ENCODE measurements at regions not wholly inside any gene's neighbourhood (a gene's known extent, or its start where the extent isn't known, plus 50 kb on each side); places are given as distances from the start of the nearest gene placed in this dataset.

DNA sequence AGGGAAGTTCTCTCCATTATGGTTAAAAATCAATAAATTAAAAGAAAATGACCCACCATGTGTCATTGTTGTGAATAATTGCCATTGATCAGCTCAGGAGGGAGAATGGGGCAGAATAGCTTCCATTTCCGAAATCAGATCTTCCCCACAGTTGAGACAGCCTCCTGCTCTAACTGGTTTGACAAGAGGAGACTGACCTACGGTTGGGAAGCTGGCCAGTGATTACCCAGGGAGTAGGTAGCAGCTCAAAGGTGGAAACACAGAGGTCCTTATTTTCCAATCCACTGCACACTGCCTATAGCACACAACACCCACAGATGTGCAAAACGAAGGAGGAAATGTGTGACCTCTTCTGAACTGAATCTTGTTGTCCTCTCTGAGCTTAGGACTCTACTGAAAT lies 69.0 kb upstream of the DAPK1 start:
- no peaks in the 10 kb centered on the region for H3K27me3 ChIP-seq
- intact Hi-C loops (cut with DNase I; ENCODE audit: low total_unique reads): no loop called here
- no peaks in the 10 kb centered on the region for H3K36me3 ChIP-seq
- H3K4me3 ChIP-seq: no peak overlapping the region
- H3K9me3 ChIP-seq: peaks cover 0 to 4% of the 10 kb centered on the region in 2 donors
- TF ChIP-seq POLR2A (IDR thresholded peaks at IDR 0.05): no peak
- TF ChIP-seq, protein P1, sequence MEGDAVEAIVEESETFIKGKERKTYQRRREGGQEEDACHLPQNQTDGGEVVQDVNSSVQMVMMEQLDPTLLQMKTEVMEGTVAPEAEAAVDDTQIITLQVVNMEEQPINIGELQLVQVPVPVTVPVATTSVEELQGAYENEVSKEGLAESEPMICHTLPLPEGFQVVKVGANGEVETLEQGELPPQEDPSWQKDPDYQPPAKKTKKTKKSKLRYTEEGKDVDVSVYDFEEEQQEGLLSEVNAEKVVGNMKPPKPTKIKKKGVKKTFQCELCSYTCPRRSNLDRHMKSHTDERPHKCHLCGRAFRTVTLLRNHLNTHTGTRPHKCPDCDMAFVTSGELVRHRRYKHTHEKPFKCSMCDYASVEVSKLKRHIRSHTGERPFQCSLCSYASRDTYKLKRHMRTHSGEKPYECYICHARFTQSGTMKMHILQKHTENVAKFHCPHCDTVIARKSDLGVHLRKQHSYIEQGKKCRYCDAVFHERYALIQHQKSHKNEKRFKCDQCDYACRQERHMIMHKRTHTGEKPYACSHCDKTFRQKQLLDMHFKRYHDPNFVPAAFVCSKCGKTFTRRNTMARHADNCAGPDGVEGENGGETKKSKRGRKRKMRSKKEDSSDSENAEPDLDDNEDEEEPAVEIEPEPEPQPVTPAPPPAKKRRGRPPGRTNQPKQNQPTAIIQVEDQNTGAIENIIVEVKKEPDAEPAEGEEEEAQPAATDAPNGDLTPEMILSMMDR (IDR thresholded peaks at IDR 0.05): no peak
- no peak overlapping the region for H3K27ac ChIP-seq
- DNase-seq: no peak
- H3K4me1 ChIP-seq: no peaks in the 10 kb centered on the region

DNA sequence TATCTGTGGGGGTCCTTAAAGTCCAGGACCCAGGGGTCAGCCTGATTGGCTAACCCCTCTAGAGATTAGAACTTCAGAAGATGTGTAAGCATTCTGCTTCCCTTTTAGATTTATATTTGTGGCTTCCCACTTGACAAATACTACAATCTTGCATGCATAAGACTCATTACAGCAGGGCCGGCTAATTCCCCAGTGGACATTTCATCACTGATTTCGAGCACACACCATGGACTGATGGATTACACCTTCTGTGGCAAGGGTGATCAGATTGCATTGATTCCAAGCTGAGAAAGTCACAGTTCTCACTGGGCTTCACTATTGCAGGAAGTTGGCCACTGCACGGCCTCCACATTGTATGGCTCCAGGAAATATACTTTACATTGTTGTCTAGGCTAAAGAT lies 65.8 kb upstream of the DAPK1 start:
- DNase-seq: no peak
- H3K9me3 ChIP-seq: no peaks in the 10 kb centered on the region
- H3K27ac ChIP-seq: no peak overlapping the region

DNA sequence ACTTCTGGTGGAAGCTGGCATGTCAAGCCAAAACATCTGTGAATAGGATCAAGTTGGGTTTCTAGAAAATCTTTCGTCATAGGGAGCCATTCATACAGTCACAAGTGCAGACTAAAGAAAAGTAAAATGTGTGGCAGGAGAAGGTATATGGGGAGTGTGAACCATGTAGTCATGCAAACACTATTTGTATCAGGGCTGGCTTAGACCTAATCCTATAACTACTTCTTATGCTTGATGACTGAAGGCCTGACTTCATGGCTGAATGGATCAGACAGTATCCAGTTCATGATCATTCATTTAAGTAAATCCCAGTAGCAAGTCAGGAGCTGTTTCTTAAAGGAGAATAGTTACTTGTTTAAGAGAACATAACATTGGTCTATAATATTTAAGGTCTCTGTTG lies 63.8 kb upstream of the DAPK1 start:
- Histone ChIP-seq H3K27ac (no peak overlapping the region), H3K4me1 (no peaks in the 10 kb centered on the region), H3K27me3 (no peaks in the 10 kb centered on the region), H3K36me3 (no peaks in the 10 kb centered on the region), H3K9me3 (no peaks in the 10 kb centered on the region), H3K4me3 (no peak overlapping the region)
- no peak for TF ChIP-seq POLR2A (IDR thresholded peaks at IDR 0.05)
- TF ChIP-seq, protein P1 (IDR thresholded peaks at IDR 0.05): no peak
- DNase-seq: no peak
- intact Hi-C loops (cut with DNase I; ENCODE audit: low total_unique reads): no loop called here

More for the DNA sequence above, 65.8 kb upstream of the DAPK1 start:
- TF ChIP-seq, protein P1 (IDR thresholded peaks at IDR 0.05): no peak
- intact Hi-C loops (cut with DNase I; ENCODE audit: low total_unique reads): no loop called here
- Histone ChIP-seq H3K4me3 (no peak overlapping the region), H3K27me3 (no peaks in the 10 kb centered on the region), H3K4me1 (no peaks in the 10 kb centered on the region), H3K36me3 (no peaks in the 10 kb centered on the region)

DNA sequence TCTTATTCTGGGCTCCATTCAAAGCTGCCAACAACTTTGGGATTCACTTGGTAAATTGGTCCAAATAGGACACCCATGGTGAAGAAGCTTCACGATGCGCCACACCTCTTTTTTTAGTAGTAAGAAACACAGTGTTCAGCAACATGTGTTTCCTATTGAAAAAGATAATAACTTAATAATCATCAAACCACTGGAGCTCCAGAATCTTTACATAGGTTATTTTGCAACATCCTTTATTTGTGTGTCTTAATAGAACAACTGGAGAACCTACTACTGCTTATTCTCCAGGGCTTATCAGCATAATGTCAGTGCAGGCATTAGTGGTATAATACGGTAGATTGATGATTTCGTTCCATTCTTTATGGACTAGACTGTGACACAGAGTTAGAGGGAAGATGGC lies 63.3 kb upstream of the DAPK1 start:
- H3K27me3 ChIP-seq: no peaks in the 10 kb centered on the region
- H3K36me3 ChIP-seq: no peaks in the 10 kb centered on the region
- intact Hi-C loops (cut with DNase I; ENCODE audit: low total_unique reads): no loop called here
- H3K9me3 ChIP-seq: no peaks in the 10 kb centered on the region
- H3K27ac ChIP-seq: no peak overlapping the region
- TF ChIP-seq, protein P1 (IDR thresholded peaks at IDR 0.05): no peak
- DNase-seq: no peak
- no peak overlapping the region for H3K4me3 ChIP-seq
- H3K4me1 ChIP-seq: no peaks in the 10 kb centered on the region

DNA sequence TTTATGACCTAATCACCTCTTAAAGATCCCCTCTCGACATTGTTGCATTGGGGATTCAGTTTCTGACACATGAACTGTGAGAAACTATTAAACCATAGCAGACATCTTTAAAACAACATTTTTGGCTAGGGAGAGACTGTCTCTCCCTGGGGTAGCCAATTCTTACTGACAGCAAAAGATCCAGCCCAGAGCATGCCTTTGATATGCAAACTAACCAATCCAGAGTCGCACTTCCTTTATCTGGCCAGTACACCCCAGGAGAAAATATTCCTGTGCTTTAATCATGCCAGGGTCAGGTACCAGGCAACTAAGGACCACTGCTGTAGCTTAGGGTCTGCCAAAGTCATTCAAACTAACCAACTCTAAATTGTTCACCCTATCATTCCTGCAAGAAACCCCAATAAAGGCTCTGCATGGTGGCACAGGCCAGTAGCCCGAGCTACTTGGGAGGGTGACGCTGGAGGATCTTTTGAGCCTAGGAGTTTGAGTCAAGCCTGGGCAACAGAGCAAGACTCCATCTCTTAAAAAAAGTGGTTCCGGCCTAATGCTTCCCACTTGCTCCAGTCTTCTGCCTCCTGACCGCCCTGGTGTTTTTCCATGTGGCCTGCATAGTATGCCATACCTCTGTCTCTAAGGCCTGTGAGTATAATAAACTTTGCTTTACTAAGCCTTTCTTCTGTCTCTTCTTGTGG lies 62.3 kb upstream of the DAPK1 start:
- TF ChIP-seq, protein P1 (IDR thresholded peaks at IDR 0.05): no peak
- TF ChIP-seq POLR2A (IDR thresholded peaks at IDR 0.05): no peak
- Histone ChIP-seq H3K27ac (no peak overlapping the region), H3K9me3 (no peaks in the 10 kb centered on the region), H3K27me3 (no peaks in the 10 kb centered on the region), H3K4me1 (no peaks in the 10 kb centered on the region), H3K36me3 (no peaks in the 10 kb centered on the region), H3K4me3 (no peak overlapping the region)
- no peak for DNase-seq
- intact Hi-C loops (cut with DNase I; ENCODE audit: low total_unique reads): no loop called here
